ENCODE measurements at regions not wholly inside any gene's neighbourhood (a gene's known extent, or its start where the extent isn't known, plus 50 kb on each side); places are given as distances from the start of the nearest gene placed in this dataset.

GRCh38 chr12:74915718-74916117, 293.9 kb downstream of the KCNC2 start:
- no peak for DNase-seq

- no peak for DNase-seq
Measured at GRCh38 chr12:74917743-74918142, 291.9 kb downstream of the KCNC2 start.

- DNase-seq = no peak
Measured at GRCh38 chr12:74918291-74918690, 291.3 kb downstream of the KCNC2 start.

GRCh38 chr12:74922117-74922516, 287.5 kb downstream of the KCNC2 start:
- no peak for DNase-seq

GRCh38 chr12:74922642-74923041, 287.0 kb downstream of the KCNC2 start:
- no peak for DNase-seq

- DNase-seq = no peak
Measured at GRCh38 chr12:74941670-74942069, 268.0 kb downstream of the KCNC2 start.

- DNase-seq = peak in 1 of 6 experiments; percentile 1
Measured at GRCh38 chr12:74945771-74946198, 263.9 kb downstream of the KCNC2 start.

- DNase-seq = no peak
Measured at GRCh38 chr12:74953697-74954096, 255.9 kb downstream of the KCNC2 start.

- DNase-seq = no peak
Measured at GRCh38 chr12:74957231-74957630, 252.4 kb downstream of the KCNC2 start.

GRCh38 chr12:74957634-74958033, 252.0 kb downstream of the KCNC2 start:
- DNase-seq = no peak

GRCh38 chr12:74959657-74960056, 250.0 kb downstream of the KCNC2 start:
- DNase-seq = no peak

GRCh38 chr12:74963304-74963703, 246.3 kb downstream of the KCNC2 start:
- DNase-seq = no peak

- no peak for DNase-seq
Measured at GRCh38 chr12:74963867-74964331, 245.7 kb downstream of the KCNC2 start.

GRCh38 chr12:74964390-74964789, 245.2 kb downstream of the KCNC2 start:
- DNase-seq = no peak

GRCh38 chr12:74971201-74971600, 238.4 kb downstream of the KCNC2 start:
- DNase-seq = no peak

- no peak for DNase-seq
Measured at GRCh38 chr12:74977832-74978481, 231.7 kb downstream of the KCNC2 start.

GRCh38 chr12:74980510-74980909, 229.1 kb downstream of the KCNC2 start:
- DNase-seq = no peak

GRCh38 chr12:74981541-74981940, 228.1 kb downstream of the KCNC2 start:
- DNase-seq = no peak

- no peak for DNase-seq
Measured at GRCh38 chr12:74983917-74984316, 225.7 kb downstream of the KCNC2 start.

- DNase-seq = no peak
Measured at GRCh38 chr12:74984631-74985030, 225.0 kb downstream of the KCNC2 start.

- DNase-seq = no peak
Measured at GRCh38 chr12:74985293-74985985, 224.2 kb downstream of the KCNC2 start.

- no peak for DNase-seq
Measured at GRCh38 chr12:74985986-74986319, 223.7 kb downstream of the KCNC2 start.

GRCh38 chr12:74988156-74988555, 221.5 kb downstream of the KCNC2 start:
- DNase-seq = no peak

Data from stimulated activated naive CD4-positive, alpha-beta T cell (primary cell).